GM21619 (cell line): ENCODE measurements at regions not wholly inside any gene's neighbourhood (a gene's known extent, or its start where the extent isn't known, plus 50 kb on each side); places are given as distances from the start of the nearest gene placed in this dataset.
"Not testable (repeated sequence)": the region's sequence is repeated elsewhere in the genome, so short reads cannot be mapped to it uniquely, and the experiment has no call there.

Experiments used
- ATAC-seq: cut with Tn5 transposase; IDR thresholded peaks from one replicate; pipeline ENCODE4 v1.9.1; 2021; ENCODE audit not compliant: unreplicated experiment

DNA sequence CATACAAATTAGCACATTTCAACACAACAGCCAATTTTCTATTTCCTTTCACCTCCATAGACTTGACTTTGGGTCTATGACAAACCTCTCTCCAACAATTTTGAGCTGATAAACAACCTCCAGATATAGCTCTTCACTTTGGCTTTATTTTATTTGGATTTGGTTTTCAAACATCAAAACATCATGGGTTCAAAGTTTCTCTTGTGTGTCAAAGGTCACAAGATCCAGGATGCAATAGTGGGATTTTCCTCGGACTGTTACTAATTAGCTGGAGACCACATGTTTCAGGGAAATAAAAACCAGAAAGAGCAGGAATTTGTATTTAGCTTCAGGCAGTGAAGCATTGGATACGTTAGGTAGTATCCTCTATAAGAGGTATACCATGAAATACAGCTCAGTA is 351.0 kb upstream of the SOX9 start:
- no peak for ATAC-seq

DNA sequence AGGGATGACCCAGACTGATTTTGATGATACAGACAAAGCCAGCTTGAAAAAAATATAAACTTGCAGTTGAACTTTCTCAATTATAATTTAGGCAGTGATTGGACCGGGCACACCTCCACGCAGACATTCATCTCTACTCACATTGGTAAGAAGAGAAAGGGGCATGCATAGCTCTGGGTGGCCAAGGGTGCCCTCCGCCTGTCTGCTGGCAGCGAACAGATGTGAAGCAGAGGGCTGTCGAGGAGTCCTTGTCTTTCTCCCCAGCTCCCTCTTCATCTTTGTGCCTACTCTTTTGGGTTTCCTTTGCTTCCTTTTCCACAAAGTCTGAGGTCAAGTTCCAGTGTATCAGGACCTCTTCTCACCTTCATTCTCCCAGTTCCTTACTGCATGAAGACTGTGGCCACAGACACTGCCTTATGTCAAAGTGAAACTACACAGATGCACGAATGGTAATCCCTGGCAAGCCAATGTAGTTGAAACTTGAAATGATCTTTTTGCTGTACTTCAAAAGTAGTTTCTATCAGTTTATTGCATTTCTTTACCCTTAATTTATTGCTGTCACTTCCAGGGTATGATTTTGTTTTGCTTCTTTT is 343.7 kb upstream of the SOX9 start:
- no peak for ATAC-seq

DNA sequence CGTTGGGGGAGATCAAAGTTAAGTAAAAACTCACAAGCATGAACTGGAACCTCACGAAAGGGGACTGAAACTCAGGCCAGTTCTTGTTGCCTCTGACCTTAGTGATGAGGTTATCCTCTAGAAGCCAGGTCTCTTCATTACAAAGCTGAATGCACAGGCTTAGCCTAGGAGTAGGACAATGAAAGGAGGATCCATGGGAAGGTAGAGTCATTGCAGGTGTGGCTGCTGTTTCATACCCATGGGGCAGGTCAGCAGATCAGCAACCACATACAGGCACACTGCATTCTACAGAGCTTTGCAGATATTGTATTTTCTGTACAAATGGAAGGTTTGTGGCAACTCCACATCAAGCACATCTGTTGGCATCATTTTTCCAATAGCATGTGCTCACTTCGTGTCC is 341.3 kb upstream of the SOX9 start:
- ATAC-seq, result no peak

DNA sequence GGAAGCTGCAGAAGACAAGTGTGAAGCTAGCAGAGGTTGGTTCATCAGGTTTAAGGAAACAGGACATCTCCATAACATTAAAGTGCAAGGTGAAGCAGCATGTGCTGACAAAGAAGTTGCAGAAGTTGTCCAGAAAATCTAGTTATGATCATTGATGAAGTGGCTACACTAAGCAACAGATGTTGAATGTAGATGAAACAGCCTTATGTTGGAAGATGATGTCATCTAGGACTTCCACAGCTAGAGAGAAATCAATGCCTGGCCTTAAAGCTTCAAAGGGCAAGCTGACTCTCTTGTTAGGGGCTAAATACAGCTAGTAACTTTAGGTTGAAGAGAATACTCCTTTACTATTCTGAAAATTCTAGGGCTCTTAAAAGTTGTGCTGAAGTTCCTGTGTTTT is 340.2 kb upstream of the SOX9 start:
- no peak for ATAC-seq

DNA sequence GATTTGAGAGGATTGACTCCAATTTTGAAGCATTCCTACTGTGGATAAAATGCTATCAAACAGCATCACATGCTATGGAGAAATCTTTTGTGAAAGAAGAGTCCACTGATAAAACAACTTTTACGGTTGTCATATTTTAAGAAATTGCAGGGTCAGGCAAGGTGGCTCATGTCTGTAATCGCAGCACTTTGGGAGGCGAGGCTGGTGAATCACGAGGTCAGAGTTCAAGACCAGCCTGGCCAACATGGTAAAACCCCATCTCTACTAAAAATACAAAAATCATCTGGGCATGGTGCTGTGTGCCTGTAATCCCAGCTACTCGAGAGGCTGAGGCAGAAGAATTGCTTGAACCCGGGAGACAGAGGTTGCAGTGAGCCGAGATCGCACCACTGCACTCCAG is 338.8 kb upstream of the SOX9 start:
- ATAC-seq, result not testable (repeated sequence)

DNA sequence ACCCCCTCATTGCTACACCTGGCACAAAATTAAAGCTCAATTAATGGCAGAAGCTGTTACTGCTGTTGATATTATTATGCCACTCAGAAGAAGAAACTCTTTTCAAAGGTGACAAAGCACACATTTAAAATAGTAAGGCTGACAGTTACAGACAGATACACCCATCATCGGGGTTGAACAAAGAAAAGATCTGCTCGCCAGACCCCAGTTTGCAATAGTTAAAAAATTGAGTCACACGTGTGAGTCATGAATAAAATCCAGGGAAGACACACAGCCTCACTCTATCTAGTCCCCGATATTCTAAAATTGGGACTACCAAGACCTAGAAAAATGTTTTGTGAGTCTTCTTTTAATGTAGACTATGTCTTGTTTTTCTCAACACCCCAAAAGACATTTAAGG is 330.0 kb upstream of the SOX9 start:
- no peak for ATAC-seq

DNA sequence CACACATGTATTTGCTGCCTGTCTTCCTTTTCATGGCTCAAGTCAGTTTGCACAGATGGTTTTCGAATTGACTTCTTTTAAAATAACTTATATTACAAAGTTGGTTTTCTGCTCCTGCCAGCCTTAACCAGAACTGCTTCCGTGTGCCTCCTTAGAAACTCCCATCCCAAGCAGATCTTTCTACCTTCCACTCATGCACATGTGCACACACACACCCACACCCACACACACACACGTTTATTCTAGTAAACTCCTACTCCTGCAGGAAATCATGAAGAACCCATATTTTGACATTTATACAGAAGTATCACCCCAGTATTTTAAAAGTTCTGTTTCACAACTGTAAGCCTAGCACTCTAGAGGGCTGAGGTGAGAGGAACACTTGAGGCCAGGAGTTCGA is 329.5 kb upstream of the SOX9 start:
- no peak for ATAC-seq

DNA sequence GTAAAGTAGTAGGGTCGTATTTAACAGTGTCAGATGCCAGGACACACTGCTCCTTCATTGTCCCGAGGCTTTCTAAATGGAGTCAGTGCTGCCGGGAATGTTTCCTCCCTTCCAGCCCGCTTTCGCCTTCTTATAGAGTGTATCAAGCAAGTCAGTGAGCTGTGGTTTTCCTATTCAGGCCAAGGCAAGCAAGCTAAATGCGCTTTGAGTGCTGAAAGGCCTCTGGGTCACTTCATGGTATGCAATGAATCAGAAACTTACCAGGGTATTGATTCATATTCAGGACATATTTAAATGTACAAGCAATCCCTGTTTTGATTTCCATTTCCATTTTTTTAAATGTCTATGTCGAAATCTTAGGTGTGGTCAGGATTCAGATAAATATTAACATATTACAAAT is 327.9 kb upstream of the SOX9 start:
- ATAC-seq, result no peak

DNA sequence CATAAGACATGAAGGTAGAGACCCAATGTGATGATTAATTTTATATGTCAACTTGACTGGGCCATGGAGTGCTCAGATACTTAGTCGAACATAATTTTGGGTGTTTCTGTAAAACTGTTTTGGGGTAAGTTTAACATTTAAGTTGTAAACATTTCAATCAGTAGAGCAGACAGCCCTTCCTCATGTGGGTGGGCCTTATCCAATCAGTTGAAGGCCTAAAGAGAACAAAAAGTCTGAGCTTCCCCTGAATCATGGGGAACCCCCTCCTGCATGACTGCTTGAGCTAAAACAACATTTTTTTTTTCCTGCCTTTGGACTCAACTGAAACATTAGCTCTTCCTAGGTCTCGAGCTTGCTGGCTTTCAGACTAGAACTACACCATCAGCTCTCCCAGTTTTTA is 327.3 kb upstream of the SOX9 start:
- no peak for ATAC-seq

DNA sequence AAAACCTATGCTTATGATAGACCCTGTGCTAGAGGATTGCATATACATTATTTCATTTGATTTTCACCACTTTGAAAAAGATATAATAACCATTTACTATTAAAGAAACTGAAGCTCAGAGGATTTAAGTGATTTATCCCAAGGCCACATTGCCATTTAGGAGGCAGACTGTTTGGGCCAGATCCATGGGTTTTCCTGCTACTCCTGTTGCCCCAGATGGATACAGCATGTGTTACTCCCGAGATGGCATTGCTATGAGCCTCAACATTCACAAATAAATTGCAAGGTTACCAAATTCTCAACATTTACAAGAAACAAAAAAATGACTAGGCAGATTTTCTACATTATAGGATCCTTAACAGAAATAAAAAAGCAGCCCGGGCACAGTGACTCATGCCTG is 322.1 kb upstream of the SOX9 start:
- no peak for ATAC-seq

DNA sequence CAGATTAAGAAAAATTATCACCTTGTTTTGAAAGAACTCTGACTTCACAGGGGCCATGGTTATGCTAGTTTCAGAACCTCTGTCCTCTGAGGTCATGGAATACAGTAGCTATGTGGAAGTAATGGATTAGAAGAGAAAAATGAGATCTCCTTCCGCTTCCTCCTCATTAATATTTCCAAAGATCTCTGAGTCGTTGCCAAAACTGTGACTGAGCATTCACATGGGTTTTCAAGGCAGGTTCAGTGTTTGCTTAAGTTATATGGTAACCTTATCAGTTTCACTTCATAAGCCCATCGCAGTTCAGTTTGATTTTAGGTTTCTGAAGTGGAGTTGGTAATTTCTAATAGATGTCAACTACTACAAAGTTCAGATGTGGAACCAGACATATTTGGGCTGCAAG is 321.2 kb upstream of the SOX9 start:
- ATAC-seq, result no peak

DNA sequence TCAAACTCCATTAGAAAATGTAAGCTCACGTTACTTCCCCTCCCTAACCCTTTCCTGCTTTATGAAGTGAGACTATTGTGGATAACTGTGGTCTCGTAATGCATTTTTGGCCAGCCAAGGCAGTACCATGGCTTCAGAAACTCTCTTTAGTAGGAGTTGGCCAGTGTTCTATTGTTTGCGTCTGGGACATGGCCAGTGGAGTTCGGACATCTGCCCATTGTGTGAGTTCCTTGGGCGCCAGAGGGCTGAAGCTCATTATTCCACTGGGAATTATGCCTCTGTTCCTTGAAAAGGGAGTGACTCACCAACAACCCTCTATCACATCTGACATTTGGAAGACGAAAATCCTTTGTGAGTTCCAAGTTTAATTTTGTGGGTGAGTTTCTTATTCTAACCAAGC is 319.5 kb upstream of the SOX9 start:
- ATAC-seq, result no peak

DNA sequence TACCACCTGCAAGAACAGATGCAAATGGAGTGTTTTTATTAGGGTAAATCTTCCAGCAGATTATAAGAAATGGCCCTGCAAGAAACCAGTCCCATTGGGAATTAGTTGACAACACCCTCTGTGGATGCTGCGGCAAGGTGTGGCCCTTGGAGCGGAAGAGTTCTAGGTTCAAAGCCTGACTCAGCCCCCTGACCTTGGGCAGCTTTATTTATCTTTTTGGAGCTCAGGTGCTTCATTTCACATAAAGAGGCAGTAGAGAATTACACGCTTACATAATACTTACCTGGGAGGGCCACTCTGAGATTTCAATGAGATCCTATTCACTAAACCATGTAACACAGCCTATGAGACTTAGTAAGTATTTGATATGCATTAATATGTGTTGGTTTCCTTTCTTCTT is 318.2 kb upstream of the SOX9 start:
- ATAC-seq, result no peak

DNA sequence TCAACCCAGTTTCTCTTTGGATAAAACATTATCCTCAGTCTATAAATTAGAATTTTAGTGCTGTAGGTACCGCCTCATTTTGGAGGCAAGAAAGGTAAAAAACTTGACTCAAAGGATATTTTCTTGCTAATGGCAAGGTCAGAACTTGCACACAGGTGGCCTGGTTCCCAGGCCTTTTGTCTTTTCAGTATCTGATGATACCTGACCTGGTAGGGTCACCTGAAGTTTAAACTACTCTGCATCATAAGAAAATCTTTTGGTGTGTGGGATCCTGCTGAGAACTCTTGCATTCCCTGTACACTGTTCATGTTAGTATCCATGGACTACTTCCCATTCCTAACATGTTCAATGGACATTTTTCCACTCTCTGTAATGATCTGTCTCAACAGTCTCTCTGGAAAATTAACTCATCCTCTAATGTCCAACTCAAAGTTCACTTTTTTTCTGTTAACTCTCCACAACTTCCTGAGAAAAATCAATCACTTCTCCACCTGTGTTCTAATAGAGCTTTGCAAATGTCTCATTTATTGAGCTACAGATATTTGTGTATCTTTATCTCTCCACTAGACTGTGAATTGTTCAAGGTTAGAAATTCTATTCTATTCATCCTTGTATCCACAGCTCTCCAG is 317.1 kb upstream of the SOX9 start:
- ATAC-seq, result no peak

DNA sequence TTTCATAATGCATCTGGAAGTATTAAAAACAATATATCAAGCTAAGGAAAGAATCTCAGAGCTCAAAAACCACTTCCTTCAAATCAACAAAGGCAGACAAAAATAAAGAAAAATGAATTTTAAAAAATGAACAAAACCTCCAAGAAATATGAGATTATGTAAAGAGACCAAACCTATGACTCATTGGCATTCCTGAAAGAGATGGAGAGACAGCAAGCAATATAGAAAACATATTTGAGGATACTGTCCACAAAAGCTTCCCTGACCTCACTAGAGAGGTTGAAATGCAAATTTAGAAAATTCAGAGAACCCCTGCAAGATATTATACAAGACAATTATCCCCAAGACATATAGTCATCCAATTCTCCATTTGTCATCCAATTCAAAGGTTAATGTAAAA is 311.3 kb upstream of the SOX9 start:
- ATAC-seq, result no peak

DNA sequence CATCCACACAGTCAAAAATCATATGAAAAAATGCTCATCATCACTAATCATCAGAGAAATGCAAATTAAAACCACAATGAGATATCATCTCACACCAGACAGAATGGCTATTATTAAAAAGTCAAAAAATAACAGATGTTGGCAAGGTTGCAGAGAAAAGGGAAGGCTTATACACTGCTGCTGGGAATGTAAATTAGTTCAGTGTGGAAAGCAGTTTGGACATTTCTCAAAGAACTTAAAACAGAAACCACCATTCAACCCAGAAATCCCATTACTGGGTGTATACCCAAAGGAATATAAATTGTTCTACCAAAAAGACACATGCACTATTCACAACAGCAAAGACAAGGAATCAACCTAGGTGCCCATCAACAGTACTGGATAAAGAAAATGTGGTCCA is 307.0 kb upstream of the SOX9 start:
- ATAC-seq, result not testable (repeated sequence)

DNA sequence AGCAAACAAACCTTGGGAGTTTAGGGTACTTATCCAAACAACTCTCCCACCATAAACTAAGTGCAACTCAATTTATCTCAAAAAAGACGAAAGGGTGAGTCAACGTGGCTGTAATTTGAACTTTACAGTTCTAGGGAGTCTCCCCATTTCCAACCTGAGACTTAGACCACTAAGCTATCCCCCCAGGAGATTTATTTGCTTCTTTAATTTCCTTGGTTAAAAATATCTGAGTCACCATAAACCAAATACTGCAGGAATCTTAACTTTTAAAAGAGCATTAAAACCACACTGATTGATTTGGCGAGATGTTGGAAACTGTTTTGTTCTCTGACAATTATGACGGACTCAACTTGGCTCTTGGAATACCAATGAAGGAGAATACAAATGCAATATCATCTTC is 299.3 kb upstream of the SOX9 start:
- no peak for ATAC-seq

DNA sequence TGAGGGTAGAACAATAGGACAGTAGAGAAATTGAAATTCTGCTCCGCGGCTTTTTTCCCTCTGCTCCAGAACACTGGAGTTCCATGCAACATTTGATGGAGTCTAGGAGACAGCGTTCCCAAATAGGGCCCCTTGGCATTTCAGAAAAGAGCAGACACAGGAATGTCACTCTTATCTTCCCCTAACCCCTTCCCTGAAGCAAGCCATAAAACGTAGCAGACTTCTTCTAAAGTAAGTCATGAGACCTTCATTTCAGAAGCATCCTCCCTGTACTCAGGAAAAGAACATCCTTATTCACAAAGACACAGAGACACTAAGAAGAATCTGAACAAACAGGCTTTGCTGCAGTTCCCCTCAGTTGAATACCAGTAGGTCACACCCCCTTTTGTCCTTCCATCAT is 296.1 kb upstream of the SOX9 start:
- ATAC-seq, result no peak

DNA sequence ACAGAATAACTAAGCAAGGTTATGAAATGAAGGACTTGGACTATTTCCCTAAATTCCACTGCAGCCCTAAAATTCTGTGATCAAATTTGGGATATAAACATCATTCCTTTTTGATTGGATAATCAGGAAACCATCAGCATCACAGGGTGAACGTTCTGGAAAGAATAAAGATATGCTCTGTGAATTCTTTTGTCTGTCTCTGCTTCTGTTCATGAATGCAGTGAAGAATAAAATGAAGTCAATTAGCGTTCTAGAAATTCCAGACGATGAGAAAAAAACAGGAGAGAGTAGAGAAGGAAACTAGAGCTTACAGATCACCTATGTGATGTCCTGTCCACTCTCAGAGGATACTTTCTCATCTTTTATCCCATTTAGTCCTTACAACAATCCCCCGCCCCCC is 295.1 kb upstream of the SOX9 start:
- no peak for ATAC-seq

DNA sequence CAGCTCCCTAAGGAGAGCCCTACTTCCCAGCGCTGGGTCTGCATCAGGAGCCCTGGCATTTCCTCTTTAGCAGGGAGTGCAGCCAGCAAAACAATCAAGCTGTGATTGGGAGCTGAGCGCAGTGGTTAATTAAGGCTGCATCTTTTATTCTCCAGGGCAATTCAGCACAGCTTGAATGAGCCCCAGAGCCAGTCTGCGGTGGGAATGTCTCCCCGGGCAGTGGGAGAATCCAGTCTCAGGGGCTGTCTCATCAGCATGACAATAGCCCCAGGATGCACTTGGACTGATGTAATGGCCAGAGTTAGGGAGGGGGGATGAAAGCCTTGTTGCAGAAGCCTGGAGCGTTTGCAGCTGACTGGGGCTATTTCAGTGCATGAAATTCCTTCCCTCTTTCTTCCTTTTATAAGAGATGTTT is 292.6 kb upstream of the SOX9 start:
- ATAC-seq, result no peak

DNA sequence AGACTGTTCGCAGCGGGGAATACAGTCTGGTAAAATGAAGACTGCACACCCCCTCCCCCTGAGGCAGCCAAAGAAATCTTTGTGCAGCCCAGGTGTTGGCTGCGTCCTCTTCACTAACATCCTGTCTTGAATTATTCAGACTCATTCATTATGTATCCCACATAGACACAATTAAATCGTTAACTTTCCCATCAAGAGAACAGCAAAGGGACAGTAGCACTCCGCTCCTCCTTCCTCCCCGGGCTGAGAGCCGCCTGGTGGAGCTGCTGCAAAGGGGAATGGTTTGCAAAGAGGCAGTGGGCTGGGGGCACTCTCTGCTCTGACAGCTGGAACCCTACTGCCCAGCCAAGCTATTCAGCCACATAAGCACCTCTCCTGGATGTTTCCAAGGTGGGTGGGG is 290.0 kb upstream of the SOX9 start:
- no peak for ATAC-seq

DNA sequence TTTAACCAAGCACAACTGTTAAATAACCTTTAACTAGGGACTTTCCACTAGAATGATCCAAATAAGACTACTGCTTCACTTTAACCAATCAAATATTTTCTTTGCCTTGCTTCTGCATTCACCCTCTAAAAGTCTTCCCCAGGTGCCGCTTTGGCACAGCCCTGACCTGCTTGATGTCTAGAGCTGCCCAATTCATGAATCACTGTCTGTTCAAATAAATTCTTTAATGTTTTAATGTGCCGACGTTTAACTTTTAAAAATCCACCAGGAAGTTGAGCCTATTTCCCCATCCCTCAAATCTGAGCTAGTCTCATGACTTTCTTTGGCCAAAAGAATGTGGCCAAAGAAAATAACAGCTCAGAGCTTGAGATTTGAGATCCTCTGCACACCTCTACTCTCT is 277.8 kb upstream of the SOX9 start:
- no peak for ATAC-seq

DNA sequence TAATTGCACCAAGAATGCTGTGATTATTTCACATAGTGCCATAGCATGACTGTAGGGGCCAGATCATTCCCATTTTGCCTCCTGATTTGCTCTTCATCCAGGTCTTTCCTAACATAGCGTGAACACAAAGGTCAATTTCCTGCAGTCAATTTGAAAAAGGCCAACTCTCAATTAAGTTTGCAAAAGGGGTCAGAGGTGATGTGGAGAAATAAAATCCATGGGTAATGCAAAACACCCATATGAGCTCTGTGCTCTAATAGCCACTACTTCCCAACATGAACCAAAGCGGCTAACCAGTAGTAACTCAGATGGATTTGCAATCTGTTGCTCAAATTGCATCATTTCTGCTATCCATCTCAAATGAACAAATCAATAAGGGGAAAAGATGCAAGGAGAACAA is 275.5 kb upstream of the SOX9 start:
- no peak for ATAC-seq
